ENCODE measurements at regions not wholly inside any gene's neighbourhood (a gene's known extent, or its start where the extent isn't known, plus 50 kb on each side); places are given as distances from the start of the nearest gene placed in this dataset.
A peak's percentile ranks its signal among the peaks of the same experiment; 100 is the strongest.

DNA sequence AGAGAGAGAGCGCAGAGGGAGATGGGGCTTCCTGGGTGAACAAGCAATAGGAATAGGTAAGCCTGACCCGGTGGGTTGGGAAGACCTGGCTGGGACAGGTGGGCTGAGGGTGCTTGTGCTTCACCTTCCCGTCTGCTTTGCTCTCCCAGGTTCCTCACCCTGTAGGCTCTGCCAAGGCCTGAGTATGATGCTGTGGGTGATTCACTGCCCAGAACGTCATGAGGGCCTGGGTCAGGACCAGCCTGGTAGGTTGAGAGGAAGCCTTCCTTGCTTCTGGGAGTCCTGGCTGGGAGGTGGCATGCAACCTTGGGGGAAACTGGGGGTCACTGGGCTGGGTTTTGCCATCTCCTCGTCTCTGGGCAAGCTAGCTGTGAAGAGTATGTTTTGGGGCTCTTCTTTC is 220.2 kb upstream of the APCDD1 start:
- Histone ChIP-seq H3K4me1 (no peaks in the 10 kb centered on the region), H3K4me3 (no peak overlapping the region), H3K36me3 (no peaks in the 10 kb centered on the region), H3K27me3 (no peaks in the 10 kb centered on the region), H3K27ac (no peak overlapping the region), H3K9me3 (peaks cover 0 to 2% (median 0%) of the 10 kb centered on the region in 4 donors)
- DNase-seq = no peak
- TF ChIP-seq, protein P1, sequence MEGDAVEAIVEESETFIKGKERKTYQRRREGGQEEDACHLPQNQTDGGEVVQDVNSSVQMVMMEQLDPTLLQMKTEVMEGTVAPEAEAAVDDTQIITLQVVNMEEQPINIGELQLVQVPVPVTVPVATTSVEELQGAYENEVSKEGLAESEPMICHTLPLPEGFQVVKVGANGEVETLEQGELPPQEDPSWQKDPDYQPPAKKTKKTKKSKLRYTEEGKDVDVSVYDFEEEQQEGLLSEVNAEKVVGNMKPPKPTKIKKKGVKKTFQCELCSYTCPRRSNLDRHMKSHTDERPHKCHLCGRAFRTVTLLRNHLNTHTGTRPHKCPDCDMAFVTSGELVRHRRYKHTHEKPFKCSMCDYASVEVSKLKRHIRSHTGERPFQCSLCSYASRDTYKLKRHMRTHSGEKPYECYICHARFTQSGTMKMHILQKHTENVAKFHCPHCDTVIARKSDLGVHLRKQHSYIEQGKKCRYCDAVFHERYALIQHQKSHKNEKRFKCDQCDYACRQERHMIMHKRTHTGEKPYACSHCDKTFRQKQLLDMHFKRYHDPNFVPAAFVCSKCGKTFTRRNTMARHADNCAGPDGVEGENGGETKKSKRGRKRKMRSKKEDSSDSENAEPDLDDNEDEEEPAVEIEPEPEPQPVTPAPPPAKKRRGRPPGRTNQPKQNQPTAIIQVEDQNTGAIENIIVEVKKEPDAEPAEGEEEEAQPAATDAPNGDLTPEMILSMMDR (IDR thresholded peaks at IDR 0.05) = no peak
- no peak for TF ChIP-seq POLR2A (IDR thresholded peaks at IDR 0.05)

DNA sequence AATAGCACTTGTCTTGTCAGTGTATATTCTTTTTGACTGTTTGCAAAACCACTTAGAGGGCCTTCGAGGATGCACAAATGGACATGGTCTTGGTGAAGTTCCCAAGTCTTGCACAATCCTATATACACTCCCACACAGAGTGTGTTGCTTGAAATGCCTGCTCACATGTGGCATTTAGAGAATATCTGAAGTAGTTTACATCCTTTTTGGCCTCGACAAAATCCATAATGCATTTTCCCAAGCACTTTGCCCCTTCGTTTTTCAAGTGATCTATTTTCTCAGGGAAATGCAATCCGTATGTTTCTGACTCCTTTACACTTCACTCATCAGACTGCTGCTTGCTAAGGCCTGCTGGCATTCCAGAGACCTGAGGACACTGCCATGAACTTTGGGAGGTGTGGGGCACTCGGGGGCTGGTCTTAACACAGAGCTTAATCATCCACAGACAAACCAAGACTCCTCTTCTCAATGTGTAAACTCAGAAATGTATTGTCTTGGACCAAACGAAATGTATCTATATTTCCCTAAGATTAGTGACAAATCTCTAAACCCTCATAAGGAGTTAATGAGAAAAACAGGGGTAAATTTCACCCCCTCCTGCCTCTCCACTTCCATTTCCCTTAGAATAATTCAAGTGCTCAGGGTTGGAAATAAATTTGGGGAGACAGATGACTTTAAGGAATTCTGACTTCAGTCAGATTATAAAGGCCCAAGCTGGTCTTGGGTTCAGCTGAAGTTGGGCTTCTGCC is 219.3 kb upstream of the APCDD1 start:
- no peak for TF ChIP-seq POLR2A (IDR thresholded peaks at IDR 0.05)
- TF ChIP-seq, protein P1 (IDR thresholded peaks at IDR 0.05) = no peak
- Histone ChIP-seq H3K27me3 (no peaks in the 10 kb centered on the region), H3K36me3 (no peaks in the 10 kb centered on the region), H3K9me3 (peaks cover 0 to 1% (median 0%) of the 10 kb centered on the region in 4 donors), H3K4me1 (no peaks in the 10 kb centered on the region), H3K27ac (peak overlapping the region in 2 of 4 donors; percentile 4 to 25), H3K4me3 (no peak overlapping the region)
- no peak for DNase-seq

DNA sequence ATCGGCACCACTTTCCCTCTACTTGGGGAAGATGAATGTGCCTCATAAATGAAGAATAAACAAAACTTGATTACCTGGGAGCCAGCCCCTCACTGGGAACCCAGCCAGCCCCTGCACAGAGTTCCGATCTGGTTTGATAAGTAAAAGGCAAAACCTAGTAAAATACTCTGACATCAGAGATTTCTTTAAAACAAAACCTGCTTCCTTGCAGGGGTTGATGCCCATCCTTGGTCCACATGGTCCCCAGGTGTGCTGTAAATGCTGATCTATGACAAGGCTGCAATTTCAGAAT is 218.8 kb upstream of the APCDD1 start:
- no peak for DNase-seq
- TF ChIP-seq, protein P1 (IDR thresholded peaks at IDR 0.05) = no peak
- no peak for TF ChIP-seq POLR2A (IDR thresholded peaks at IDR 0.05)
- no peak overlapping the region for H3K4me3 ChIP-seq
- peak overlapping the region in 2 of 4 donors; percentile 4 to 25 for H3K27ac ChIP-seq
- no peaks in the 10 kb centered on the region for H3K9me3 ChIP-seq
- H3K4me1 ChIP-seq = no peaks in the 10 kb centered on the region
- no peaks in the 10 kb centered on the region for H3K27me3 ChIP-seq
- H3K36me3 ChIP-seq = no peaks in the 10 kb centered on the region

DNA sequence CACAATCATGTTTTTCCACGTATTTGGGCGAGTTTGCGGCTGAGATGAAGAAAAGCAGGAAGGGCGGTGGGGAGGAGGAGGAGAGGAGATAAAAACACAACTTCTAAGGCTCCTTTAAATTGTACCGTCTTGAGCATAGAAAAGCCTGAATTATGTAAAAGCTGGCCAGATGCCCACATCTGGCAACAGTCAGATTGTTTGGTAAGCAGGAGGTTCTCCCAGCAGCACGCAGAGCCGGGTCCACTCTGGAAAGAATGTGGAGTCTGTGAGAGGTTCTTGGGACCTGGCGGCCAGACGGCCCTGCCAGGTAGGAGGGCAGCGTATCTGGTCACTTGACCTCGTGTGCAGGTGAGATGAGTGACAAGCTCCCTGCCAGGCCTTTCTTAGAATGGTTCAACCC is 215.3 kb upstream of the APCDD1 start:
- no peak for DNase-seq

DNA sequence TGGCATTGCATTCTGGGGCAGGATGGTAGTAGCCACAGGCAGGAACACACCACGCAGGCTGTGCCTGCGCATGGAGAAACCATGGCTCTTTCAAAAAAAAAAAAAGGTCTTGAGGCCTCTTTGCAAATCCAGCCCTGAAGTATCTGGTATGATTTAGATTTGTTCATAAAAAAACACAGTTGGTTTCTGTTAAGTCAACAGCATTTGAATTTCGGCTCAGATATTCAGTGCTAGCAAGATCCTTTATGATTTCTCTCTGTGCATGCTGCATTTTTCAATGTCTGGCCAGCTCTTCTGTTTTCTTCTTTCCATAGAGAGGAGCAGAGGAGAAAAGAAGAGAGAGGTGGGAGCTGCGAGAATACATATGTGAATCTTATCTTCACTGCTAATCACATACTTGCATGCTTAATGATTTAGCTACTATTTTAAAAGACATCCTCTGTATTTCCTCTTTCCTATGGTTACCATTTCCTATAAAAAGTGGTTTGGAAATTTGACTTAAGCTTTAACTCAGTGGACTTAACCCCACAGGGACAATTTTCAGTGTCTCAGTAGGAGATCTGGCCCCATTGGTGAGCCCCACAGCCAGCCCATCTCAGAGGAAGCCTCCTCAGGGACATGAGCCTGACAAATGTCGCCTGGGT is 214.3 kb upstream of the APCDD1 start:
- no peaks in the 10 kb centered on the region for H3K9me3 ChIP-seq
- H3K27ac ChIP-seq = no peak overlapping the region
- no peak overlapping the region for H3K4me3 ChIP-seq
- TF ChIP-seq POLR2A (IDR thresholded peaks at IDR 0.05) = no peak
- no peaks in the 10 kb centered on the region for H3K36me3 ChIP-seq
- H3K27me3 ChIP-seq = no peaks in the 10 kb centered on the region
- no peaks in the 10 kb centered on the region for H3K4me1 ChIP-seq
- DNase-seq = no peak

More for the DNA sequence above, 215.3 kb upstream of the APCDD1 start:
- H3K9me3 ChIP-seq = no peaks in the 10 kb centered on the region
- no peak overlapping the region for H3K27ac ChIP-seq
- no peaks in the 10 kb centered on the region for H3K36me3 ChIP-seq
- TF ChIP-seq POLR2A (IDR thresholded peaks at IDR 0.05) = no peak
- TF ChIP-seq, protein P1 (IDR thresholded peaks at IDR 0.05) = no peak
- no peaks in the 10 kb centered on the region for H3K4me1 ChIP-seq
- no peaks in the 10 kb centered on the region for H3K27me3 ChIP-seq
- H3K4me3 ChIP-seq = no peak overlapping the region

DNA sequence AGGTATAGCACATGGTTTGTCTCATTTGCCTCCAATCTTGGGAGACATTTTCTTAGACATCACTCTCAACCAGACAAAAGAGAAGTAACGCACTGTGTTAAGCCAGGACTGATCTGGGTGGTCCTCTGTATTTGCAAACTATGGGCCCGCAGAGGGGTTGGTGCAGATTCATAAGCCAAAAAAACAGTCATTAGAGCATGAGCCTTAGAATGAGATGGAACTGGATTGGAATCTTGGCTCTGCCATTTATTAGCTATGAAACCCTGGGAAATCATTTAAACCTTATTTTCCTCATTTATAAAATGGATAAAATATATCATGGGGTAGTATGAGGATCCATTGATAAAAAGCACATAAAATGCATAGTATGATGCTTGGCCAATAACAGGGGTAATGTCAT is 213.5 kb upstream of the APCDD1 start:
- Histone ChIP-seq H3K27me3 (no peaks in the 10 kb centered on the region), H3K27ac (no peak overlapping the region), H3K4me3 (no peak overlapping the region), H3K36me3 (no peaks in the 10 kb centered on the region), H3K4me1 (no peaks in the 10 kb centered on the region), H3K9me3 (no peaks in the 10 kb centered on the region)
- TF ChIP-seq, protein P1 (IDR thresholded peaks at IDR 0.05) = no peak
- no peak for TF ChIP-seq POLR2A (IDR thresholded peaks at IDR 0.05)
- no peak for DNase-seq
